Neural cell (in vitro differentiated cells): ENCODE measurements at regions not wholly inside any gene's neighbourhood (a gene's known extent, or its start where the extent isn't known, plus 50 kb on each side); places are given as distances from the start of the nearest gene placed in this dataset.

Source experiments
- CTCF ChIP-seq: fragments of 450-650 bp; IDR thresholded peaks from 2 replicates; pipeline ENCODE4 v1.5.1; 2014; ENCODE audit warnings: antibody characterized with exemption, mild to moderate bottlenecking, moderate library complexity; ENCODE audit not compliant: poor library complexity, severe bottlenecking
- RAD21 ChIP-seq: fragments of 450-650 bp; conservative IDR thresholded peaks from 2 replicates; pipeline ENCODE4 v1.6.1; 2014; ENCODE audit warnings: antibody characterized with exemption, mild to moderate bottlenecking, moderate library complexity

GRCh38 chr6:112912416-112913101 lies 565.4 kb downstream of the RFPL4B start:
- TF ChIP-seq CTCF (no peak), RAD21 (no peak)
